WTC11 (cell line): ENCODE measurements at regions not wholly inside any gene's neighbourhood (a gene's known extent, or its start where the extent isn't known, plus 50 kb on each side); places are given as distances from the start of the nearest gene placed in this dataset.

Experiments
- ATAC-seq: fragments of 200-7000 bp; cut with Tn5 transposase; 2 replicates; pipeline ENCODE4 v1.10.0; 2021; ENCODE audit warnings: mild to moderate bottlenecking, moderate library complexity
- CTCF ChIA-PET: fragments of 300-600 bp; sonication (Branson Sonifier 250); formaldehyde crosslinking; loops from one replicate; lab custom pipeline; 2021; ENCODE audit warnings: antibody characterized with exemption; lab: Charles Lee
- POLR2A ChIA-PET: fragments of 350-600 bp; sonication (Branson Sonifier 250); formaldehyde crosslinking; loops from one replicate; lab custom pipeline; 2021; ENCODE audit warnings: antibody characterized with exemption; lab: Charles Lee
- DNase-seq: peaks from one replicate; pipeline ENCODE4 v3.0.0; 2021; ENCODE audit warnings: low spot score
- H3K27ac Mint-ChIP-seq: 2 replicates; pipeline ENCODE4 v1.8.0; 2021; ENCODE audit warnings: mixed read lengths
- H3K27me3 Mint-ChIP-seq: 2 replicates; pipeline ENCODE4 v1.8.0; 2021; ENCODE audit warnings: low read depth, mild to moderate bottlenecking, moderate library complexity, mixed read lengths
- H3K36me3 Mint-ChIP-seq: 2 replicates; pipeline ENCODE4 v1.8.0; 2021; ENCODE audit warnings: mixed read lengths
- H3K4me1 Mint-ChIP-seq: 2 replicates; pipeline ENCODE4 v1.8.0; 2022; ENCODE audit warnings: mixed read lengths
- H3K4me3 Mint-ChIP-seq: 2 replicates; pipeline ENCODE4 v1.8.0; 2021; ENCODE audit warnings: mild to moderate bottlenecking, moderate library complexity, mixed read lengths
- H3K9me3 Mint-ChIP-seq: 2 replicates; pipeline ENCODE4 v1.8.0; 2021; ENCODE audit warnings: mixed read lengths
- CBFB ChIP-seq: sonication (generic); formaldehyde crosslinking; IDR thresholded peaks from 2 replicates; pipeline ENCODE4 v1.8.1; 2022; ENCODE audit warnings: mild to moderate bottlenecking, low read depth, missing genetic modification reagents
- ELF4 ChIP-seq: sonication (generic); formaldehyde crosslinking; IDR thresholded peaks from 2 replicates; pipeline ENCODE4 v1.8.1; 2022; ENCODE audit warnings: low read depth, mild to moderate bottlenecking, moderate library complexity, missing genetic modification reagents
- ESRRA ChIP-seq: sonication (generic); formaldehyde crosslinking; IDR thresholded peaks from 2 replicates; pipeline ENCODE4 v1.8.1; 2022; ENCODE audit warnings: mild to moderate bottlenecking, missing genetic modification reagents, borderline replicate concordance
- FOXP1 ChIP-seq: sonication (generic); formaldehyde crosslinking; IDR thresholded peaks from 2 replicates; pipeline ENCODE4 v1.8.0; 2022; ENCODE audit warnings: missing genetic modification reagents, mild to moderate bottlenecking, moderate library complexity, borderline replicate concordance
- HMGA2 ChIP-seq: fragments of 250-450 bp; sonication (Bioruptor Pico); IDR thresholded peaks from 2 replicates; pipeline ENCODE4 v1.4.0; 2021; ENCODE audit warnings: mild to moderate bottlenecking, moderate library complexity
- MXD4 ChIP-seq: fragments of 250-450 bp; sonication (Bioruptor Pico); IDR thresholded peaks from 2 replicates; pipeline ENCODE4 v1.8.0; 2021; ENCODE audit warnings: mild to moderate bottlenecking, moderate library complexity, borderline replicate concordance
- NFE2L1 ChIP-seq: sonication (generic); formaldehyde crosslinking; IDR thresholded peaks from 2 replicates; pipeline ENCODE4 v1.8.1; 2023; ENCODE audit warnings: missing genetic modification reagents
- RORB ChIP-seq: fragments of 250-450 bp; sonication (Bioruptor Pico); IDR thresholded peaks from 2 replicates; pipeline ENCODE4 v1.9.0; 2021; ENCODE audit warnings: mild to moderate bottlenecking
- TCF7 ChIP-seq: sonication (generic); formaldehyde crosslinking; IDR thresholded peaks from 2 replicates; pipeline ENCODE4 v1.8.0; 2022; ENCODE audit warnings: mild to moderate bottlenecking, low read depth, missing genetic modification reagents, moderate library complexity
- TEAD1 ChIP-seq: sonication (generic); formaldehyde crosslinking; IDR thresholded peaks from 2 replicates; pipeline ENCODE4 v1.8.0; 2022; ENCODE audit warnings: mild to moderate bottlenecking, missing genetic modification reagents
- TEAD4 ChIP-seq: sonication (generic); formaldehyde crosslinking; IDR thresholded peaks from 2 replicates; pipeline ENCODE4 v1.8.0; 2022; ENCODE audit warnings: mild to moderate bottlenecking, missing genetic modification reagents
- TP53 ChIP-seq: sonication (generic); formaldehyde crosslinking; IDR thresholded peaks from 2 replicates; pipeline ENCODE4 v1.8.1; 2023; ENCODE audit warnings: mild to moderate bottlenecking, missing genetic modification reagents
- ZNF263 ChIP-seq: sonication (generic); formaldehyde crosslinking; IDR thresholded peaks from 2 replicates; pipeline ENCODE4 v1.8.1; 2022; ENCODE audit warnings: low read depth, mild to moderate bottlenecking, moderate library complexity, missing genetic modification reagents
- ZNF317 ChIP-seq: sonication (generic); formaldehyde crosslinking; IDR thresholded peaks from 2 replicates; pipeline ENCODE4 v1.8.1; 2023; ENCODE audit warnings: low read depth, mild to moderate bottlenecking, moderate library complexity, missing genetic modification reagents, borderline replicate concordance
- ZNF423 ChIP-seq: fragments of 250-450 bp; sonication (Bioruptor Pico); IDR thresholded peaks from 2 replicates; pipeline ENCODE4 v2.1.2; 2022; ENCODE audit warnings: mild to moderate bottlenecking, moderate library complexity
- ZNF671 ChIP-seq: fragments of 250-450 bp; sonication (Bioruptor Pico); IDR thresholded peaks from 2 replicates; pipeline ENCODE4 v1.8.0; 2021; ENCODE audit warnings: mild to moderate bottlenecking
- TF ChIP-seq, protein P1 (sequence below): sonication (generic); formaldehyde crosslinking; IDR thresholded peaks from 2 replicates; pipeline ENCODE4 v1.8.1; 2023; ENCODE audit warnings: mild to moderate bottlenecking, missing genetic modification reagents, borderline replicate concordance
- TF ChIP-seq, protein P2 (sequence below): fragments of 250-450 bp; sonication (Bioruptor Pico); IDR thresholded peaks from 2 replicates; pipeline ENCODE4 v1.9.0; 2021; ENCODE audit warnings: moderate library complexity, mild to moderate bottlenecking, inconsistent platforms, borderline replicate concordance
- TF ChIP-seq, protein P3 (sequence below): sonication (generic); formaldehyde crosslinking; IDR thresholded peaks from 2 replicates; pipeline ENCODE4 v1.8.0; 2022; ENCODE audit warnings: mild to moderate bottlenecking, missing genetic modification reagents
- TF ChIP-seq, protein P4 (sequence below): sonication (generic); formaldehyde crosslinking; IDR thresholded peaks from 2 replicates; pipeline ENCODE4 v1.8.1; 2023; ENCODE audit warnings: mild to moderate bottlenecking, missing genetic modification reagents
- TF ChIP-seq, protein P5 (sequence below): fragments of 250-450 bp; sonication (Bioruptor Pico); IDR thresholded peaks from 2 replicates; pipeline ENCODE4 v1.9.0; 2021; ENCODE audit warnings: mild to moderate bottlenecking, borderline replicate concordance
- TF ChIP-seq, protein P6 (sequence below): sonication (generic); formaldehyde crosslinking; IDR thresholded peaks from 2 replicates; pipeline ENCODE4 v1.8.0; 2022; ENCODE audit warnings: mild to moderate bottlenecking, missing genetic modification reagents

DNA sequence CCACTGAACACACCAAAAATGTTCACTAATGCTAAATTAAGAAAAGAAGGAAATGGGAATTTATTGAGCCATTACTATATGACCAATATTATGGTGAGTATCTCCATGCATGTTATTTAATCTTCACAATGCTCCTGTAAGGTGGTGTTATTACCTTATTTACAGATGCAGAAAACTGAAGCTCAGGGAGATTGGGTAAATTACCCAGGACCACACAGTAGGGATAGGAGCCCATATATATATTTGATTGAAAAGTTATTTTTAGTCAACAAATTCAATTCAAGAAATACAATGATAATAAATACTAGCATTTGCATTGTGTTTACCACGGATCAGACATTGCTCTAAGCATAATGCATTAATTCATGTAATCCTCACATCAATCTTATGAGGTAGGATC, 202.2 kb upstream of the FBXO11 start (continued):
- no peak for TF ChIP-seq MXD4 (CRISPR knock-in tag)
- TF ChIP-seq, protein P1, sequence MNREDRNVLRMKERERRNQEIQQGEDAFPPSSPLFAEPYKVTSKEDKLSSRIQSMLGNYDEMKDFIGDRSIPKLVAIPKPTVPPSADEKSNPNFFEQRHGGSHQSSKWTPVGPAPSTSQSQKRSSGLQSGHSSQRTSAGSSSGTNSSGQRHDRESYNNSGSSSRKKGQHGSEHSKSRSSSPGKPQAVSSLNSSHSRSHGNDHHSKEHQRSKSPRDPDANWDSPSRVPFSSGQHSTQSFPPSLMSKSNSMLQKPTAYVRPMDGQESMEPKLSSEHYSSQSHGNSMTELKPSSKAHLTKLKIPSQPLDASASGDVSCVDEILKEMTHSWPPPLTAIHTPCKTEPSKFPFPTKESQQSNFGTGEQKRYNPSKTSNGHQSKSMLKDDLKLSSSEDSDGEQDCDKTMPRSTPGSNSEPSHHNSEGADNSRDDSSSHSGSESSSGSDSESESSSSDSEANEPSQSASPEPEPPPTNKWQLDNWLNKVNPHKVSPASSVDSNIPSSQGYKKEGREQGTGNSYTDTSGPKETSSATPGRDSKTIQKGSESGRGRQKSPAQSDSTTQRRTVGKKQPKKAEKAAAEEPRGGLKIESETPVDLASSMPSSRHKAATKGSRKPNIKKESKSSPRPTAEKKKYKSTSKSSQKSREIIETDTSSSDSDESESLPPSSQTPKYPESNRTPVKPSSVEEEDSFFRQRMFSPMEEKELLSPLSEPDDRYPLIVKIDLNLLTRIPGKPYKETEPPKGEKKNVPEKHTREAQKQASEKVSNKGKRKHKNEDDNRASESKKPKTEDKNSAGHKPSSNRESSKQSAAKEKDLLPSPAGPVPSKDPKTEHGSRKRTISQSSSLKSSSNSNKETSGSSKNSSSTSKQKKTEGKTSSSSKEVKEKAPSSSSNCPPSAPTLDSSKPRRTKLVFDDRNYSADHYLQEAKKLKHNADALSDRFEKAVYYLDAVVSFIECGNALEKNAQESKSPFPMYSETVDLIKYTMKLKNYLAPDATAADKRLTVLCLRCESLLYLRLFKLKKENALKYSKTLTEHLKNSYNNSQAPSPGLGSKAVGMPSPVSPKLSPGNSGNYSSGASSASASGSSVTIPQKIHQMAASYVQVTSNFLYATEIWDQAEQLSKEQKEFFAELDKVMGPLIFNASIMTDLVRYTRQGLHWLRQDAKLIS (CRISPR knock-in tag), result no peak
- no peak for TF ChIP-seq RORB (CRISPR knock-in tag)
- TF ChIP-seq FOXP1 (CRISPR knock-in tag), result no peak
- TF ChIP-seq NFE2L1 (CRISPR knock-in tag), result no peak
- TF ChIP-seq HMGA2 (CRISPR knock-in tag), result no peak
- TF ChIP-seq ZNF317 (CRISPR knock-in tag), result no peak
- TF ChIP-seq, protein P2, sequence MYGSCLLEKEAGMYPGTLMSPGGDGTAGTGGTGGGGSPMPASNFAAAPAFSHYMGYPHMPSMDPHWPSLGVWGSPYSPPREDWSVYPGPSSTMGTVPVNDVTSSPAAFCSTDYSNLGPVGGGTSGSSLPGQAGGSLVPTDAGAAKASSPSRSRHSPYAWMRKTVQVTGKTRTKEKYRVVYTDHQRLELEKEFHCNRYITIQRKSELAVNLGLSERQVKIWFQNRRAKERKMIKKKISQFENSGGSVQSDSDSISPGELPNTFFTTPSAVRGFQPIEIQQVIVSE, result no peak
- TF ChIP-seq ESRRA (CRISPR knock-in tag), result no peak
- TF ChIP-seq CBFB (CRISPR knock-in tag), result no peak
- no peak for TF ChIP-seq TEAD1
- TF ChIP-seq ZNF423 (CRISPR knock-in tag), result no peak
- TF ChIP-seq, protein P3, sequence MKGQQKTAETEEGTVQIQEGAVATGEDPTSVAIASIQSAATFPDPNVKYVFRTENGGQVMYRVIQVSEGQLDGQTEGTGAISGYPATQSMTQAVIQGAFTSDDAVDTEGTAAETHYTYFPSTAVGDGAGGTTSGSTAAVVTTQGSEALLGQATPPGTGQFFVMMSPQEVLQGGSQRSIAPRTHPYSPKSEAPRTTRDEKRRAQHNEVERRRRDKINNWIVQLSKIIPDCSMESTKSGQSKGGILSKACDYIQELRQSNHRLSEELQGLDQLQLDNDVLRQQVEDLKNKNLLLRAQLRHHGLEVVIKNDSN (CRISPR knock-in tag), result no peak
- TF ChIP-seq, protein P4, sequence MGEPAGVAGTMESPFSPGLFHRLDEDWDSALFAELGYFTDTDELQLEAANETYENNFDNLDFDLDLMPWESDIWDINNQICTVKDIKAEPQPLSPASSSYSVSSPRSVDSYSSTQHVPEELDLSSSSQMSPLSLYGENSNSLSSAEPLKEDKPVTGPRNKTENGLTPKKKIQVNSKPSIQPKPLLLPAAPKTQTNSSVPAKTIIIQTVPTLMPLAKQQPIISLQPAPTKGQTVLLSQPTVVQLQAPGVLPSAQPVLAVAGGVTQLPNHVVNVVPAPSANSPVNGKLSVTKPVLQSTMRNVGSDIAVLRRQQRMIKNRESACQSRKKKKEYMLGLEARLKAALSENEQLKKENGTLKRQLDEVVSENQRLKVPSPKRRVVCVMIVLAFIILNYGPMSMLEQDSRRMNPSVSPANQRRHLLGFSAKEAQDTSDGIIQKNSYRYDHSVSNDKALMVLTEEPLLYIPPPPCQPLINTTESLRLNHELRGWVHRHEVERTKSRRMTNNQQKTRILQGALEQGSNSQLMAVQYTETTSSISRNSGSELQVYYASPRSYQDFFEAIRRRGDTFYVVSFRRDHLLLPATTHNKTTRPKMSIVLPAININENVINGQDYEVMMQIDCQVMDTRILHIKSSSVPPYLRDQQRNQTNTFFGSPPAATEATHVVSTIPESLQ (CRISPR knock-in tag), result no peak
- no peak for TF ChIP-seq TP53 (CRISPR knock-in tag)
- no peak for TF ChIP-seq ELF4 (CRISPR knock-in tag)

DNA sequence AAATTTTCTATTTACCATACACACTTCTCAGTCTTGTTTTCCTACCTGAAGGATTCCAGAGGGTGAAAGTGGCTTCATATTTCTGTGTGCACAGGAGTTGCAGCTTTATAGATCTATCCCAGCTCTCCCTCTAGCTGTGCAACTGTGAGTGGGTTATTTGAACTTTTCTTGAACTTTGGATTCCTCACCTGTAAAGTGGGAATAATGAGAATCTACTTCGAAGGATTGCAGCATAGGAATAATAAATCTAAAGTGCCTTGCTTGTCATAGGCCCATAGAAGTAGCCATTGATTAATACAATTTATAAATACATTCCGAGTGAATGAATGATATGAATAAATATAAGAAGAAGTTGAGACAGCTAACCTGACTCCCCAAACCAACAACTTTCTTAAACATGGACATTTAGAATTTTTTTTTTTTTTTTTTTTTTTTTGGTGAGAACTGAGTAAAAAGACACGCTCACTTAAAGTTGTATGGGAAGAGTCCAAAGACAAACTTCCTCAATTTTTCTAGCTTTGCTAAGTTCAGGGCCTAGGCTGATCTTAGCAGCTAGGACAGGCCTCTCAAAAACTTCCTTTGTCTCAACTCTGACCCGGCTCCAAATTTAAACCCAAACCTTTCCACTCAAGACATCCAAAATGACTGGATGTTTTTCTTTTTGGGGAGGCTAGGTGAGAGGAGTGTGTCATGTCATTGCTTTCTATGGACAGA, 203.3 kb upstream of the FBXO11 start:
- Mint-ChIP-seq H3K27ac (no peak overlapping the region), H3K36me3 (no peaks in the 10 kb centered on the region), H3K4me3 (no peak overlapping the region), H3K4me1 (peaks cover 31% of the 10 kb centered on the region), H3K27me3 (no peaks in the 10 kb centered on the region), H3K9me3 (no peaks in the 10 kb centered on the region)
- no peak for DNase-seq
- ChIA-PET POLR2A (interaction anchor here (0.6 to 0.7 kb wide), 2 partner anchors 300 to 302 kb away, joined by 3 to 6 read pairs; no protein-coding TSS in a partner anchor), CTCF (interaction anchor here (0.5 to 0.6 kb wide), 2 partner anchors 20 to 667 kb away, joined by 3 read pairs; no protein-coding TSS in a partner anchor)
- no peak for ATAC-seq
- TF ChIP-seq TCF7 (CRISPR knock-in tag), result no peak
- no peak for TF ChIP-seq TEAD4
- TF ChIP-seq HMGA2 (CRISPR knock-in tag), result no peak
- TF ChIP-seq ZNF671 (CRISPR knock-in tag), result no peak
- no peak for TF ChIP-seq MXD4 (CRISPR knock-in tag)
- TF ChIP-seq, protein P5, sequence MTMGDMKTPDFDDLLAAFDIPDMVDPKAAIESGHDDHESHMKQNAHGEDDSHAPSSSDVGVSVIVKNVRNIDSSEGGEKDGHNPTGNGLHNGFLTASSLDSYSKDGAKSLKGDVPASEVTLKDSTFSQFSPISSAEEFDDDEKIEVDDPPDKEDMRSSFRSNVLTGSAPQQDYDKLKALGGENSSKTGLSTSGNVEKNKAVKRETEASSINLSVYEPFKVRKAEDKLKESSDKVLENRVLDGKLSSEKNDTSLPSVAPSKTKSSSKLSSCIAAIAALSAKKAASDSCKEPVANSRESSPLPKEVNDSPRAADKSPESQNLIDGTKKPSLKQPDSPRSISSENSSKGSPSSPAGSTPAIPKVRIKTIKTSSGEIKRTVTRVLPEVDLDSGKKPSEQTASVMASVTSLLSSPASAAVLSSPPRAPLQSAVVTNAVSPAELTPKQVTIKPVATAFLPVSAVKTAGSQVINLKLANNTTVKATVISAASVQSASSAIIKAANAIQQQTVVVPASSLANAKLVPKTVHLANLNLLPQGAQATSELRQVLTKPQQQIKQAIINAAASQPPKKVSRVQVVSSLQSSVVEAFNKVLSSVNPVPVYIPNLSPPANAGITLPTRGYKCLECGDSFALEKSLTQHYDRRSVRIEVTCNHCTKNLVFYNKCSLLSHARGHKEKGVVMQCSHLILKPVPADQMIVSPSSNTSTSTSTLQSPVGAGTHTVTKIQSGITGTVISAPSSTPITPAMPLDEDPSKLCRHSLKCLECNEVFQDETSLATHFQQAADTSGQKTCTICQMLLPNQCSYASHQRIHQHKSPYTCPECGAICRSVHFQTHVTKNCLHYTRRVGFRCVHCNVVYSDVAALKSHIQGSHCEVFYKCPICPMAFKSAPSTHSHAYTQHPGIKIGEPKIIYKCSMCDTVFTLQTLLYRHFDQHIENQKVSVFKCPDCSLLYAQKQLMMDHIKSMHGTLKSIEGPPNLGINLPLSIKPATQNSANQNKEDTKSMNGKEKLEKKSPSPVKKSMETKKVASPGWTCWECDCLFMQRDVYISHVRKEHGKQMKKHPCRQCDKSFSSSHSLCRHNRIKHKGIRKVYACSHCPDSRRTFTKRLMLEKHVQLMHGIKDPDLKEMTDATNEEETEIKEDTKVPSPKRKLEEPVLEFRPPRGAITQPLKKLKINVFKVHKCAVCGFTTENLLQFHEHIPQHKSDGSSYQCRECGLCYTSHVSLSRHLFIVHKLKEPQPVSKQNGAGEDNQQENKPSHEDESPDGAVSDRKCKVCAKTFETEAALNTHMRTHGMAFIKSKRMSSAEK, result no peak
- TF ChIP-seq ZNF263, result no peak
- TF ChIP-seq, protein P6, sequence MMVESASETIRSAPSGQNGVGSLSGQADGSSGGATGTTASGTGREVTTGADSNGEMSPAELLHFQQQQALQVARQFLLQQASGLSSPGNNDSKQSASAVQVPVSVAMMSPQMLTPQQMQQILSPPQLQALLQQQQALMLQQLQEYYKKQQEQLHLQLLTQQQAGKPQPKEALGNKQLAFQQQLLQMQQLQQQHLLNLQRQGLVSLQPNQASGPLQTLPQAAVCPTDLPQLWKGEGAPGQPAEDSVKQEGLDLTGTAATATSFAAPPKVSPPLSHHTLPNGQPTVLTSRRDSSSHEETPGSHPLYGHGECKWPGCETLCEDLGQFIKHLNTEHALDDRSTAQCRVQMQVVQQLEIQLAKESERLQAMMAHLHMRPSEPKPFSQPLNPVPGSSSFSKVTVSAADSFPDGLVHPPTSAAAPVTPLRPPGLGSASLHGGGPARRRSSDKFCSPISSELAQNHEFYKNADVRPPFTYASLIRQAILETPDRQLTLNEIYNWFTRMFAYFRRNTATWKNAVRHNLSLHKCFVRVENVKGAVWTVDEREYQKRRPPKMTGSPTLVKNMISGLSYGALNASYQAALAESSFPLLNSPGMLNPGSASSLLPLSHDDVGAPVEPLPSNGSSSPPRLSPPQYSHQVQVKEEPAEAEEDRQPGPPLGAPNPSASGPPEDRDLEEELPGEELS (CRISPR knock-in tag), result no peak
